ENCODE measurements at regions not wholly inside any gene's neighbourhood (a gene's known extent, or its start where the extent isn't known, plus 50 kb on each side); places are given as distances from the start of the nearest gene placed in this dataset.

GRCh38 chr1:228988664-228989063 lies 253.4 kb downstream of the RHOU start:
- H3K27ac ChIP-seq: no peak overlapping the region; a peak in 1 of 22 replicates

GRCh38 chr1:228989176-228989575 lies 253.9 kb downstream of the RHOU start:
- Histone ChIP-seq H3K9me3 (replicated peaks in 1 of 11) (no peaks in the 10 kb centered on the region), H3K9ac (no peak overlapping the region), H4K20me1 (no peaks in the 10 kb centered on the region), H3K4me2 (peak overlapping the region; percentile 56 to 86 (median 73); a peak in 19 of 22 replicates), H3K27me3 (no peaks in the 10 kb centered on the region), H3K4me3 (no peak overlapping the region), H3K4me1 (peaks cover 36 to 81% (median 53%) of the 10 kb centered on the region in 10 experiments), H3K27ac (peak overlapping the region in 4 of 11 experiments; percentile 83 to 88 (median 84); a peak in 8 of 22 replicates), H3K36me3 (no peaks in the 10 kb centered on the region)
- TF ChIP-seq Cebpa-rat (IDR thresholded peaks at IDR 0.05): no peak

More at GRCh38 chr1:228988664-228989063, 253.4 kb downstream of the RHOU start:
- H3K4me1 ChIP-seq: peaks cover 36 to 78% (median 54%) of the 10 kb centered on the region in 10 experiments
- TF ChIP-seq Cebpa-rat (IDR thresholded peaks at IDR 0.05): no peak
- H3K9ac ChIP-seq: no peak overlapping the region
- no peaks in the 10 kb centered on the region for H3K27me3 ChIP-seq
- no peaks in the 10 kb centered on the region for H3K36me3 ChIP-seq
- H3K4me2 ChIP-seq: peak overlapping the region in 6 of 11 experiments; percentile 45 to 85 (median 72); a peak in 10 of 22 replicates
- H3K4me3 ChIP-seq: no peak overlapping the region
- H3K9me3 ChIP-seq (replicated peaks in 1 of 11): no peaks in the 10 kb centered on the region
- H4K20me1 ChIP-seq: no peaks in the 10 kb centered on the region

GRCh38 chr1:228989676-228989991 lies 254.4 kb downstream of the RHOU start:
- H3K9me3 ChIP-seq (replicated peaks in 1 of 11): no peaks in the 10 kb centered on the region
- no peaks in the 10 kb centered on the region for H3K36me3 ChIP-seq
- TF ChIP-seq Cebpa-rat (IDR thresholded peaks at IDR 0.05): no peak
- no peaks in the 10 kb centered on the region for H3K27me3 ChIP-seq
- H3K4me3 ChIP-seq: no peak overlapping the region
- H3K27ac ChIP-seq: peak overlapping the region in 10 of 11 experiments; percentile 60 to 88 (median 80); a peak in 19 of 22 replicates
- no peaks in the 10 kb centered on the region for H4K20me1 ChIP-seq
- peak overlapping the region; percentile 56 to 86 (median 73) for H3K4me2 ChIP-seq
- peak overlapping the region in 6 of 11 experiments; percentile 34 to 64 (median 60); a peak in 5 of 22 replicates for H3K9ac ChIP-seq
- H3K4me1 ChIP-seq: peaks cover 36 to 84% (median 53%) of the 10 kb centered on the region in 10 experiments

GRCh38 chr1:228989992-228990827 lies 254.9 kb downstream of the RHOU start:
- Histone ChIP-seq H3K4me3 (peak overlapping the region in 1 of 10 experiments; percentile 18; a peak in 1 of 20 replicates), H3K4me2 (peak overlapping the region; percentile 56 to 86 (median 73)), H3K9ac (peak overlapping the region in 8 of 11 experiments; percentile 8 to 74 (median 60); a peak in 14 of 22 replicates), H3K27ac (peak overlapping the region; percentile 51 to 88 (median 78)), H4K20me1 (no peaks in the 10 kb centered on the region), H3K9me3 (replicated peaks in 1 of 11) (no peaks in the 10 kb centered on the region), H3K27me3 (no peaks in the 10 kb centered on the region), H3K36me3 (no peaks in the 10 kb centered on the region), H3K4me1 (peaks cover 36 to 86% (median 55%) of the 10 kb centered on the region in 10 experiments)
- TF ChIP-seq Cebpa-rat (IDR thresholded peaks at IDR 0.05): no peak

- H4K20me1 ChIP-seq: no peaks in the 10 kb centered on the region
- H3K9ac ChIP-seq: peak overlapping the region in 7 of 11 experiments; percentile 8 to 64 (median 59); a peak in 8 of 22 replicates
- peaks cover 36 to 84% (median 54%) of the 10 kb centered on the region in 10 experiments for H3K4me1 ChIP-seq
- peak overlapping the region; percentile 51 to 88 (median 78); a peak in 19 of 22 replicates for H3K27ac ChIP-seq
- TF ChIP-seq Cebpa-rat (IDR thresholded peaks at IDR 0.05): no peak
- H3K4me2 ChIP-seq: peak overlapping the region; percentile 56 to 86 (median 73)
- H3K27me3 ChIP-seq: no peaks in the 10 kb centered on the region
- H3K9me3 ChIP-seq (replicated peaks in 1 of 11): no peaks in the 10 kb centered on the region
- no peaks in the 10 kb centered on the region for H3K36me3 ChIP-seq
- peak overlapping the region in 1 of 10 experiments; percentile 18; a peak in 1 of 20 replicates for H3K4me3 ChIP-seq
Measured at GRCh38 chr1:228990906-228991569, 255.8 kb downstream of the RHOU start.

DNA sequence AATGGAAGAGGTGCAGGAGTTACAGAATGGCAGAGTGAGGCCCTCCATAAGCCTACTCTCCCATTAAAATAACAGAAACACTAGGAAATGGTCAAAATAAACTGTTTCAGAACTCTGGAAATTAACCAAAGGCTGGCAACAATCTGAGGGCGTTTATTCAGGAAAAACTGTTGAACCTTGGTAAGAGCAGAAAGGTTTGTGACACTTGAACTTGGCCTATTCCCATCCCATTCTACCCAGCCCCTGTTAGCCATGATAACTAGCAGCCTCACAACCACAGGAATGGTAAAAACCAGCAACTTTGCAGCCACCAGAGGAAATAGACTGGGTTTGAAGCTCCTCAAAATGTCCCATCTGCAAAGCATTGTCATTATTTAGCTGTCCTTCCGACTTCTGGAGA lies 256.8 kb downstream of the RHOU start:
- TF ChIP-seq Cebpa-rat (IDR thresholded peaks at IDR 0.05): no peak
- Histone ChIP-seq H3K36me3 (no peaks in the 10 kb centered on the region), H3K27me3 (no peaks in the 10 kb centered on the region), H3K4me1 (peaks cover 36 to 75% (median 51%) of the 10 kb centered on the region in 10 experiments), H3K9ac (no peak overlapping the region), H3K4me2 (peak overlapping the region; percentile 56 to 86 (median 73); a peak in 21 of 22 replicates), H3K9me3 (replicated peaks in 1 of 11) (no peaks in the 10 kb centered on the region), H3K27ac (peak overlapping the region in 1 of 11 experiments; percentile 83; a peak in 1 of 22 replicates), H4K20me1 (no peaks in the 10 kb centered on the region), H3K4me3 (no peak overlapping the region)

GRCh38 chr1:228992907-228993535 lies 257.7 kb downstream of the RHOU start:
- no peak overlapping the region for H3K4me3 ChIP-seq
- no peaks in the 10 kb centered on the region for H4K20me1 ChIP-seq
- H3K4me1 ChIP-seq: peaks cover 36 to 67% (median 46%) of the 10 kb centered on the region in 10 experiments
- H3K4me2 ChIP-seq: peak overlapping the region in 3 of 11 experiments; percentile 72 to 85 (median 73); a peak in 3 of 22 replicates
- no peak for TF ChIP-seq Cebpa-rat (IDR thresholded peaks at IDR 0.05)
- no peak overlapping the region for H3K27ac ChIP-seq
- no peaks in the 10 kb centered on the region for H3K9me3 ChIP-seq (replicated peaks in 1 of 11)
- H3K9ac ChIP-seq: no peak overlapping the region
- no peaks in the 10 kb centered on the region for H3K36me3 ChIP-seq
- H3K27me3 ChIP-seq: no peaks in the 10 kb centered on the region

DNA sequence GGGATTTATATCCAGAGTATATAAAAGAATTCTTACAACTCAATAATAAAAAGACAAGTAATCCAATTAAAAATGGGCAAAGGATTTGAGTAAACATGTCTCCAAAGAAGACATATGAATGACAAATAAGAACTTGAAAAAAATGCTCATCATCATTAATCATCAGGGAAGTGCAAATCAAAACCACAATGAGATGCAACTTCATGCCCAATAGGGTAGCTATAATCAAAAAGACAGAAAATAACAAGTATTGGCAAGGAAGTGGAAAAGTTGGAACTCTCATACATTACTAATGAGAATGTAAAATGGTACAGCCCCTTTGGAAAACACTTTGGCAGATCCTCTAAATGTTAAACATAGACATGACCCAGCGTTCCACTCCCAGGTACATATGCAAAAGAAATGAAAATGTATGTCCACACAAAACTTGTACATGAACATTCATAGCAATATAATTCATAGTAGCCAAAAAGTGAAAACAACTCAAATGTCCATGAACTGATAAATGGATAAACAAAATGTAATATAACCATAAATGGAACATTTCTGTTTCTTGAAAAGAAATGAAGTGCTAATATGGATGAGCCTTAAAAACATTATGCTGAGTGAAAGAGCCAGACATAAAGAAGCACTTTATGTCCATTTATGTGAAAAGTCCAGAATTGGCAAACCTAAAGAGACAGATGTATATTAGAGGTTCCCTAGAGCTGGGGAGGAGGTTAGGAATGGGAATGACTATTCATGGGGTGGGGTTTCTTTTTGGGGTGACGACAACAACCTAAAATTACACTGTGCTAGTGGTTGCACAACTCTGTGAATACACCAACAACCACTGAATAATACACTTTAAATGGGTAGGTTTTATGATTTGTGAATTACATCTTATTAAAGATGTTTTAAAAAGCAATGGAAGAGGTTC lies 259.7 kb downstream of the RHOU start:
- H3K4me3 ChIP-seq: no peak overlapping the region
- peak overlapping the region in 2 of 11 experiments; percentile 25 to 29; a peak in 2 of 22 replicates for H3K27ac ChIP-seq
- peak overlapping the region in 4 of 11 experiments; percentile 39 to 53 (median 49); a peak in 7 of 22 replicates for H3K4me2 ChIP-seq
- no peak for TF ChIP-seq Cebpa-rat (IDR thresholded peaks at IDR 0.05)
- H3K27me3 ChIP-seq: no peaks in the 10 kb centered on the region
- no peak overlapping the region for H3K9ac ChIP-seq
- no peaks in the 10 kb centered on the region for H4K20me1 ChIP-seq
- H3K4me1 ChIP-seq: peaks cover 26 to 50% (median 30%) of the 10 kb centered on the region in 10 experiments
- H3K36me3 ChIP-seq: no peaks in the 10 kb centered on the region
- no peaks in the 10 kb centered on the region for H3K9me3 ChIP-seq (replicated peaks in 1 of 11)
